GM12872 (cell line): ENCODE measurements at regions not wholly inside any gene's neighbourhood (a gene's known extent, or its start where the extent isn't known, plus 50 kb on each side); places are given as distances from the start of the nearest gene placed in this dataset.

ENCODE experiments used
- CTCF ChIP-seq: IDR thresholded peaks from 3 replicates; pipeline ENCODE4 v1.5.1; 2011; ENCODE audit warnings: low read depth, mild to moderate bottlenecking, low read length, moderate library complexity; ENCODE audit not compliant: insufficient read depth

GRCh38 chr6:23174781-23175361, 605.5 kb downstream of the HDGFL1 start:
- no peak for TF ChIP-seq CTCF

GRCh38 chr6:23175391-23175790, 606.0 kb downstream of the HDGFL1 start:
- TF ChIP-seq CTCF, result no peak

- no peak for TF ChIP-seq CTCF
Observed at GRCh38 chr6:23176471-23176870, 607.1 kb downstream of the HDGFL1 start.

DNA sequence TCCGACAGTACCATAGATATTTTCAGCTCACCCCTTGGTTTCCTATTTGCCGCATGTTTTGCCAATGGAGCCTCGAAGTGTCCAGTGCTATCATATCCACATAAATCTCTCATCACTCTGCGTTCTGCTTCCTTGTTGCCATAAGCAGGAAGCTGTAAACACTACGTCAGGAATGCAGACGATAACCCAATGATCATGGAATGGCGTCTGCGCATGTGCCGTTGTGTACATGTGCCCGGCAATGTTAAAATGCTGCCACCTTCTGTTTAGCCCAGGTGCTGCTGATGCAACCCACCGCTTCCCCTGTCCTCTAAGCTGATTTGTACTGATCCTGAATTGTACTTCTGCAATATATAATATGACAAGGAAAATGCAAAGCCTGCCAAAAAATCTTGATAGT, 607.5 kb downstream of the HDGFL1 start:
- no peak for TF ChIP-seq CTCF

DNA sequence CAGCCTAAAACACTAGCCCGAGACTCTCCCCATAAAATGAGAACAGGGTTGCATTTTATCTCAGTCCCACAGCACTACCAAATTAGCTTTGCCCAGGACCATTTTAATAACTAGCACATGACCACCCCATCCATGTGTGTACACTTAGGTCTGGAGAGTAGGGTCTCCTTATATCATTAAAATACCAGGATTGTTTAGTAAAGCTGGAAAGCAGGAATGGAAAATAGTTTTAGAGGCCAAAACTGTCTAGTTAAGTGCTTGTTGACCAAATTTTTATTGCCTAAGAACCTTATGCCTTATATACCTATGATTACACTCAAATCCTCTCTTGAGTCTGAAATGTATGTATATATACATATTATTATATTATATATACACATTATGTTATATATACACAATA, 608.4 kb downstream of the HDGFL1 start:
- no peak for TF ChIP-seq CTCF

GRCh38 chr6:23179994-23180393, 610.6 kb downstream of the HDGFL1 start:
- no peak for TF ChIP-seq CTCF

DNA sequence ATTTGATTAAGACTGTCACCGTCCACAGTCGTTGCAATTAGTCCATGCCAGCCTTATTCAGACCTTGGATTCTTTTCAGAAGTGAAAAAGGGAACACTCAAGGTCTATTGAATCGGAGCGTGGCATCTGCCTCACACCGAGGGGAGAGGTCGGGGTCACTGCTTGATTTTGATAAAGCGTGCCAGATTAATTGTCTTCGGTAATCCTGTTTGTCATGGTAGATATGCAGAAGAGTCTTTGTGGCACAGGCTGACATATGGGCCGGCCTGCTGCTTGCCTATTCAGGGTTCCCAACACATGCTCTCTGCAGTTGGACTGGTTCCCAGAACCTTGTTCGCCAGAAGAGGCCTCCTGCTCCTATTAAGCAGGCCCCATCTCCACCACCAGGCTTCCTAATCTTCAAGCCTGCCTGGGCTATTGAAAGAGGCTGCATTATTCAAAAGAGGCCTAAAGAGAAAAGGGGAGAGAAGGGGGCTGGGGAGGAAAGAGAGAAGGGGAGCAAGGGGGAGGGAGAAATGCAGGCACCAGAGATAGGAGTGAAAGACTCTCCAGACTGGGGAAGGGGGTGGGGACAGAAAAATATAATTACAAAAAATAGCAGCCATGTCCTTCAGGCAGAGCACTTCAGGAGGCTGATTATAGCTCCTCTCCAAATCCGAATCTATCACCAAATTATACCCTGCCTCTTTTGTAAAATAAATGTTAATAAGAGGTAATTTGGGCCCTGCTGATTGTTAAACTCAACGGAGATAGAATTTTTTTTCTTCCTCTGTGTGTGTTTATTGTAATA, 611.3 kb downstream of the HDGFL1 start:
- no peak for TF ChIP-seq CTCF
